Stimulated activated CD4-positive, alpha-beta T cell treated with anti-CD3 and anti-CD28 coated beads, Interleukin-2, amount 100 ng/mL, for 48 hours (primary cell): ENCODE measurements at regions not wholly inside any gene's neighbourhood (a gene's known extent, or its start where the extent isn't known, plus 50 kb on each side); places are given as distances from the start of the nearest gene placed in this dataset.

Experiments used
- DNase-seq, 2 donors: peaks; one replicate each; pipeline ENCODE4 v3.0.0-alpha.2; 2020

- DNase-seq, result no peak
Observed at GRCh38 chr3:34346656-34347055, 548.2 kb downstream of the PDCD6IP start.

GRCh38 chr3:34351882-34352777 is 553.7 kb downstream of the PDCD6IP start:
- no peak for DNase-seq

GRCh38 chr3:34352778-34353331 is 554.4 kb downstream of the PDCD6IP start:
- DNase-seq, result no peak

GRCh38 chr3:34357461-34357860 is 559.0 kb downstream of the PDCD6IP start:
- no peak for DNase-seq

DNA sequence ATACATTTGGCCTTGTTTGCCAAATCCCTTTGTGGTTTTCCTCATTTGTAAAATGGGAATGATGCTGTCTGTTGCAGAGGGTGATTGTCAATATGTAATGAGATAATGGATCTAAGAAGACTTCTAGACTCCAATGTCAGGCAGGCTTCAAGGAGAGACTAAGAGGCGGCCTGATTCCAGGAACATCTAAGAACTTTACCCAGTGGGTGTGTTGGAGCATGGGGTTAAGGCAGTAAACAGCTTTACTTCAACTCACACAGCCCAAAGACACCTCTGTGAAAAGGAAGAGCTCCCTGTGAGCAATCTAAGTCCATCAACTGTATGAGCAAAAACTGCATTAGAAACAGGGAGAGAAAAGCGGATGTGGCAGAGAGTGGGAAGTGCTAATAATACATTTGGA is 560.6 kb downstream of the PDCD6IP start:
- DNase-seq, result no peak

DNA sequence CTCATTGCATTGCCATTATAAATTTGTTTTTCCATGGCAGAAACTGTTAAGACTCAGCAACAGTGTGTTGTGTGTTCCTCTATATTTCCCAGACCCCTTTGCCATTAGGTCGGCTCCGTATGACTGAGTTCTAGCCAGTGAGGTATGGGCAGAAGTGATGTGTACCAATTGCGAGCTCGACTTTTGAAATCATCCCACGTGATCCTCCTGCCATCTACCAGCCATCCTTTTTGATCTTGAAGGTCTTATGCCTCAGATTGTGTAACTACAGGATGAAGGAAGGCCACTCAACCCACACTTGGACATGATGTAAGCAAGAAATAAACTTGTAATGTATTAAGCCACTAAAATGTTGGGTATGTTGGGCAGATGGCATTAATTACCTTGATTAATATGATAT is 562.3 kb downstream of the PDCD6IP start:
- DNase-seq, result no peak

DNA sequence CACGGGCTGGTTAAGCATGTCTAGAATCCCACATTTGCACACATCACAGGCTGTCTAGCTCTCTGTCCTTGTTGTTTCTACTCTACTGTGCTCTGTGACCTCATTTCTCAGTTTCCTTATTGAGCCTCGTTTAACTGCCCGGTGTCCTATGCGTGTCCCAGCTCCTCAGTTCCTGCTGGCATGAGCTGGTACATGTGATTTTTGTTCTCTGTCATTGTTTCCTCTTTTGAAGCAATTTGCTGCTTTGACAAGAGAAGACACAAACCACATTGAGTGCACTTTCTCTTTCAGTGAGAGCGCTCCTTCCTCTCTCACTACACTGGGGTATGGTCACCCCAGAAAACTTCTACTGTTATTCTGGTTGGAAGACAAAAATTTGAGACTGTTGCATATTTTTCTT is 563.5 kb downstream of the PDCD6IP start:
- no peak for DNase-seq

DNA sequence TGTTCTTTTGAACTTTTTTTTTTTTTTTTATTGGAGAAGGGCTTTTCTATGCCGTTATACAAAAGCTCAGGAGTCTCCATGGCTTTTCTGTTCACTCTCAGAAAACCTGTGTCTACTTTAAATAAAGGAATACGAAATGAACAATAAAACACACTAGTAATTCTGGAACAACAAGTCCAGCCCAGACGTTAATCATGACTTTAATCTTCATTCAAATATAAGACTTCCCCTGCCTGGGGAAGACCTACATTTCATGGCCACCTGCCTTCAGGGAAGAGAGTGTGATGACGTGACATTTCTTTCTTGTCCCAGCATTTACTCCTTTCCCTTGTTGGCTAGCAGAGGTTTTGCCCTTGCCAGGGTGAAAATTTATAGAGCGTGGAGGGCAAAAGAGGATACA is 564.5 kb downstream of the PDCD6IP start:
- DNase-seq, result no peak

DNA sequence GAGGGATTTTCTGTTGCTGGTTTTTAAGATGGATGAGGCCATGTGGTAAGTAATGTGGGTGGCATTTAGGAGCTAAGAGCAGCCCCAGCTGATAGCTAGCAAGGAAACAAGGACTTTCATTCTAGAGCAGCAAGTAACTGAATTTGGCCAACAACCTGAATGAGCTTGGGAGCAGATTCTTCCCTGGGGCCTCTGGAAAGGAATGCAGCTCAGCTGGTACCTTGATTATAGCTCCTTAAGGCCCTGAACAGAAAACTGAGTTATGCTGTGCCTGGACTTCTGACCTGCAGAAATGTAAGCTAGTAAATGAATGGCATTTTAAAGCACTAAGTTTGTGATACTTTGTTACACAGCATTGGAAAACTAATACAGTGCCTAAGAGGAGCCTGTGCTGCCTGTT is 565.5 kb downstream of the PDCD6IP start:
- DNase-seq, result no peak

DNA sequence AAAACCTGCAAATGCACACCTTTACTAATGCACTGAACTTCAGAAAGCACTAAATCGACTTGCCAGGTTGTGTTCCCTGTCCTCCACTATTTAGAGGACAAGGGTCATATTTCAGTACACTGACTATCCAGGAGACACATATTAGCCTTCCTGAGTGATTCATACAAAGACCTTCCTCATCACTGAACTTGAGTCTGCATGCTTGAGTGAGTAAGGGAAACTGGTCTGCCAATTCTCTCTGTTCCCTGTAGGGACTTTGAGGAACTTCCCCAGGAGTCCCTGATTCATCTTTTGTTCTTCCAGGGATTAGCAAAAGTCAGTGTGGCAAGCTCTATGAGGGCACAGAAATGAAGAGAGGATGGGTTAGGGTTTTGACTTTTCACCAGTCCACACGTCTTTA is 565.9 kb downstream of the PDCD6IP start:
- DNase-seq, result no peak

GRCh38 chr3:34365231-34365630 is 566.8 kb downstream of the PDCD6IP start:
- no peak for DNase-seq

DNA sequence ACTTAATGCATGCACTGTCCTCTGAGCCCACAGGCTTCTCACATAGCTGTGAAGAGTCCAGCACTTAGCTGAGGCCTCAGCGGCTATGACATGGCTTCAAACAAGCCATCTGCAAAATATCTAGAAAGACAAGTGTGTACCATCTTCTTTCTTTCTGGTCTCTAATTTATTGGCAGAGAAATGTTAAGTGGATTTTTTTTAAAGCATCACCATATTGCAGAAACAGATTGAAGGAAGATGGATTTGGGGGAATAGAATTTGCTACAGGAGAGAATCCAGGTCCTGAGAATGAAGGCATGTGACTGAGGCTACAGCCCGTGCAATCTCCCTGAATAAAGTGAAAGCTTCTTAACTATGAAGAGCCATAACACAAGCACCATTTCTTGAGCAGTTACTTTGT is 567.3 kb downstream of the PDCD6IP start:
- no peak for DNase-seq

- no peak for DNase-seq
Observed at GRCh38 chr3:34367521-34367920, 569.1 kb downstream of the PDCD6IP start.

GRCh38 chr3:34374521-34374920 is 576.1 kb downstream of the PDCD6IP start:
- no peak for DNase-seq

GRCh38 chr3:34376691-34377090 is 578.3 kb downstream of the PDCD6IP start:
- no peak for DNase-seq

- DNase-seq, result no peak
Observed at GRCh38 chr3:34377961-34378360, 579.5 kb downstream of the PDCD6IP start.

DNA sequence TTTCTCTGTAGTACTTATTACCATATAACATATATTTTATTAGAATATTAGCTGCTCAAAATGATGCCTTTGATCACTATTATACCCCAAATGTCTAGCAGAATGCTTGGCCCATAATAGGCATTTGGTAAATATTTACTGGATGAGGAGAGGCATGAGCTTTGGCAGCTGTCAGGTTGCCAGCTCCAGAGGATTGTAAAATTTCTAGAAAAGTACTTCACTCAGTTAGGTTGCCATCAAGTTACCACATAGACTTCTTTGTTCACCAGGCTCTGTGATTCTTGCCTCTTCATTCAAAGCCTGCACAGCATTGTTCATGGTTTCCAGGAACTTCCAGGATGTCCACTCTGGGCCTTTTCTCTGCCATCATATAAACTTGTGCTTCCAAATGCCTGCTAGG is 582.8 kb downstream of the PDCD6IP start:
- DNase-seq, result no peak

- no peak for DNase-seq
Observed at GRCh38 chr3:34382859-34383258, 584.4 kb downstream of the PDCD6IP start.

GRCh38 chr3:34386309-34386708 is 587.9 kb downstream of the PDCD6IP start:
- DNase-seq, result no peak

DNA sequence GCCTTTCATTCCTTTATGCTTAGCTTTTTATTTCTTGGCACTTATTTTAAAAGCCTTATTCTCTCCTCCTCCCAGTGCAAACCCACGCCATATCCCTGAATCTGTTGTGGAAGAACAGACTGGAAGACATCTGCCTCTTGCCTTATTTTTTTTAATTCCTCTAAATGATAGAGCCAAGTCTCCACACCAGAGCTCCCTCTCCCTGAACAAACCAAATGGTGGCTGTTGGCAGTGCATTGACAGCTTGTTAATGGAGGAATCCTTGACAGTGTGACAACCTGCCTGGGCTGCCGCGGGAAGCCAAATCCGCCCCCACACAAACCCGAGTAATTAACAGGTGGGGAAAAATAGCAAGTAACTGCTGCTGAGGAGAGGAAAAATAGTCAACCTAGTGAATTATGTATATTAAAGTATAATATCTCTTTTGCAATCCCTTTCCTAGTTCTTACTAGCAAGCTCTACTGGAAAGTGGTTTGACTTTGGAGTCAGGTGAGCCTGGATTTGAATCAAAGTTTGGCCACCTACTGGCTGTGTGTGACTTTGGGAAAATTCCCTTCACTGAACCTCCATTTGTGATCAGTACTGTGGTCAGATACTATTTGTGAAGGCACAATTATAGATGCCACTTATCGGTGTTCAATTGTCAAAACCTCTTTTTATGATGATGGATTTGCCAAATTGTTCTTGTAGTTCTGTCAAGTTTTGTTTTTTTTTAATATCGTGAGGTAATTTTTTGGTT is 589.6 kb downstream of the PDCD6IP start:
- DNase-seq, result no peak

DNA sequence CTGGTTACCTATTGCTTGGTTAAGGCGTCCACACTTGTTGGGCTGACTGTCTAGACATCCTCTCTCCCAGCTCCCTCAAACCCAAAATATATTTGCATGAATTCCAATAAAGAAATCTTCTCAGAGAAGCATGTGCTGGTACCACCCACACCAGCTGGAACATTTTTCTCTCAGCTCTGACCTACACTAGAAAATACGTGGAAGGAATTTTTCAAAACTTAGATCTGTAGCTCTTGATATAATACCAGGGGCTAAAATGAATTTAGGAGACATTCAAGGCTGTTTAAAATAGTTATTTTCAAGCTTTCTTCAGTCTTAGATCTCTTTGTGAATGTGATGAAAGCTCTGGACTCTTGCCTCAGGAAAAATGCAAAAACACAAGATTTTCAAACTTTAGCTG is 590.4 kb downstream of the PDCD6IP start:
- no peak for DNase-seq

DNA sequence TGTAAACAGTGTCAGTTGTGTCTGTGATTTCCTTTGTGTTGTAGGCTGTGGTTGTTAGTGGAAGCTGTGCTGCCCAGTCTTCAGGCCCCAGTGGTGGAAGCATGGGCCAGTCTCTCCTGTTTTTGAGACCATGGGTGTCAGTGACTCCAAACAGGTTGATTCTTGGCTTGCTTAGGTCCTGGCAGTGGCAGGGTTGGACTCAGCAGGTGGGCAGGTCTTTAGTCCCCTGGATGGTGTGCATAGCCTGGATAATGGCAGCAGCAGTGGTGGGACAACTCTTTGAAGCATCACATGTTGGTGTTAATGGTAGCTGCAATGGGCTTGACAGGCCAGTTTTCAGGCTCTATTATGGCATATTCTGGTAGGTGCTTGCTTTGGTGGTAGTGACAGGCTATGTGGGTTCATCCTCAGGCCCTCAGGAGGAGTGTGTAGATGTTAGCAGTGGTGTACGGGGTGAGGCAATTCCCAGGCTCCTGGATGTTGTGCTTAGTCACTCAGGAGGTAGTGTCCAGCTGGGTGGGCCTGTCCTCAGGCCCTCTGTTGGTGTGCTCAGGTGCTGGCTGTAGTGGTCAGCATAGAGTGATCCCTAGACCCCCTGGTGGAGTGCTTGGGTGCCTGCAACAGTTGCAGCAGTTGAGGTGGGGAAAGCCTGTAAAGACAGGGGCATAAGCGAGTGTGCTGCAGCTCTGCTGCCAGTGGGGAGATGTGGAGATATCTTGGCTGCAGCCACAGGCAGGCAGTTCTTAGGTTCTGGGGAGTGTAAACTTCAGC is 596.7 kb downstream of the PDCD6IP start:
- no peak for DNase-seq

GRCh38 chr3:34396288-34396687 is 597.9 kb downstream of the PDCD6IP start:
- no peak for DNase-seq
